SK-N-SH treated with all-trans-retinoic acid at 6 μM for 48 hours (cell line): ENCODE measurements at regions not wholly inside any gene's neighbourhood (a gene's known extent, or its start where the extent isn't known, plus 50 kb on each side); places are given as distances from the start of the nearest gene placed in this dataset.

Experiments
- ATAC-seq: fragments of 200-7000 bp; cut with Tn5 transposase; 3 replicates; pipeline ENCODE4 v1.9.1; 2020; ENCODE audit warnings: mild to moderate bottlenecking, moderate library complexity
- ARNTL ChIP-seq: fragments of 450-650 bp; formaldehyde crosslinking; IDR thresholded peaks from 2 replicates; pipeline ENCODE4 v1.5.0; 2020; ENCODE audit warnings: low read depth, mild to moderate bottlenecking, moderate library complexity, borderline replicate concordance
- BACH2 ChIP-seq: fragments of 250-450 bp; sonication (Bioruptor Pico); IDR thresholded peaks from 2 replicates; pipeline ENCODE4 v1.9.0; 2021; ENCODE audit warnings: mild to moderate bottlenecking, borderline replicate concordance
- CSDC2 ChIP-seq: fragments of 250-450 bp; sonication (Bioruptor Pico); IDR thresholded peaks from 2 replicates; pipeline ENCODE4 v1.5.0; 2020; ENCODE audit warnings: mild to moderate bottlenecking, moderate library complexity
- ESRRG ChIP-seq: fragments of 250-450 bp; sonication (Bioruptor Pico); IDR thresholded peaks from 2 replicates; pipeline ENCODE4 v1.6.1; 2021; ENCODE audit warnings: mild to moderate bottlenecking
- GLIS3 ChIP-seq: fragments of 250-450 bp; sonication (Bioruptor Pico); IDR thresholded peaks from 2 replicates; pipeline ENCODE4 v1.5.0; 2020; ENCODE audit warnings: mild to moderate bottlenecking, moderate library complexity
- ISL1 ChIP-seq: fragments of 250-450 bp; sonication (Bioruptor Pico); IDR thresholded peaks from 2 replicates; pipeline ENCODE4 v2.1.2; 2022; ENCODE audit warnings: mild to moderate bottlenecking, moderate library complexity
- OSR1 ChIP-seq: fragments of 250-450 bp; sonication (Bioruptor Pico); IDR thresholded peaks from 2 replicates; pipeline ENCODE4 v1.8.0; 2022; ENCODE audit warnings: moderate library complexity, mild to moderate bottlenecking, inconsistent platforms
- PPARA ChIP-seq: fragments of 250-450 bp; sonication (Bioruptor Pico); IDR thresholded peaks from 2 replicates; pipeline ENCODE4 v1.5.0; 2020; ENCODE audit warnings: mild to moderate bottlenecking, borderline replicate concordance
- TOX ChIP-seq: fragments of 250-450 bp; sonication (Bioruptor Pico); IDR thresholded peaks from 2 replicates; pipeline ENCODE4 v1.8.0; 2021; ENCODE audit warnings: mild to moderate bottlenecking, moderate library complexity, borderline replicate concordance
- ZC3H10 ChIP-seq: fragments of 250-450 bp; sonication (Bioruptor Pico); IDR thresholded peaks from 2 replicates; pipeline ENCODE4 v1.5.1; 2021; ENCODE audit warnings: mild to moderate bottlenecking, moderate library complexity
- ZFP3 ChIP-seq: fragments of 250-450 bp; sonication (Bioruptor Pico); IDR thresholded peaks from 2 replicates; pipeline ENCODE4 v1.5.0; 2020; ENCODE audit warnings: mild to moderate bottlenecking, moderate library complexity
- ZFP30 ChIP-seq: fragments of 450-650 bp; formaldehyde crosslinking; IDR thresholded peaks from 2 replicates; pipeline ENCODE4 v1.5.0; 2022; ENCODE audit warnings: mild to moderate bottlenecking, moderate library complexity
- ZNF565 ChIP-seq: fragments of 450-650 bp; formaldehyde crosslinking; conservative IDR thresholded peaks from 2 replicates; pipeline ENCODE4 v1.5.0; 2020; ENCODE audit warnings: low read depth, mild to moderate bottlenecking, moderate library complexity
- ZNF70 ChIP-seq: fragments of 450-650 bp; formaldehyde crosslinking; IDR thresholded peaks from 2 replicates; pipeline ENCODE4 v1.5.0; 2020; ENCODE audit warnings: mild to moderate bottlenecking, moderate library complexity
- ZNF8 ChIP-seq: fragments of 450-650 bp; formaldehyde crosslinking; IDR thresholded peaks from 2 replicates; pipeline ENCODE4 v1.5.0; 2020; ENCODE audit warnings: mild to moderate bottlenecking, moderate library complexity
- TF ChIP-seq, protein P1 (sequence below): fragments of 250-450 bp; sonication (Bioruptor Pico); IDR thresholded peaks from 2 replicates; pipeline ENCODE4 v1.5.1; 2021; ENCODE audit warnings: mild to moderate bottlenecking, moderate library complexity
- TF ChIP-seq, protein P2 (sequence below): fragments of 250-450 bp; sonication (Bioruptor Pico); IDR thresholded peaks from 2 replicates; pipeline ENCODE4 v1.8.0; 2021; ENCODE audit warnings: low read depth, mild to moderate bottlenecking, moderate library complexity, borderline replicate concordance
- TF ChIP-seq, protein P3 (sequence below): fragments of 250-450 bp; sonication (Bioruptor Pico); IDR thresholded peaks from 2 replicates; pipeline ENCODE4 v1.5.1; 2020; ENCODE audit warnings: low read depth, mild to moderate bottlenecking, moderate library complexity
- TF ChIP-seq, protein P4 (sequence below): fragments of 250-450 bp; sonication (Bioruptor Pico); IDR thresholded peaks from 2 replicates; pipeline ENCODE4 v1.8.0; 2020; ENCODE audit warnings: mild to moderate bottlenecking, moderate library complexity, borderline replicate concordance
- TF ChIP-seq, protein P5 (sequence below): fragments of 250-450 bp; sonication (Bioruptor Pico); IDR thresholded peaks from 2 replicates; pipeline ENCODE4 v1.5.0; 2020; ENCODE audit warnings: mild to moderate bottlenecking, moderate library complexity

DNA sequence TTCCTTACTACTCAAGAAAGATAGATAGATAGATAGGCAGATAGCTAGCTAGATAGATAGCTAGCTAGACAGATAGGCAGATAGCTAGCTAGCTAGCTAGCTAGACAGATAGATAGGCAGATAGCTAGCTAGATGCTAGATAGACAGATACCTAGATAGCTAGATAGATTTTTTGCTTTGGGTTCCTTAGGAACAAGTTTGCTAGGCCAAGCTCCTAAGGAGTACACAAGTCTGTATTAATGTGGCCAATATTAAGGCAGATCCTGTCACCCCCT, 61.7 kb upstream of the VPREB1 start:
- TF ChIP-seq BACH2 (CRISPR knock-in tag) (no peak), ZC3H10 (CRISPR knock-in tag) (no peak), GLIS3 (CRISPR knock-in tag) (no peak), TOX (CRISPR knock-in tag) (no peak), ZNF8 (CRISPR knock-in tag) (no peak), PPARA (CRISPR knock-in tag) (no peak), ZNF70 (CRISPR knock-in tag) (no peak), OSR1 (CRISPR knock-in tag) (no peak), ZFP30 (CRISPR knock-in tag) (no peak)
- TF ChIP-seq, protein P1, sequence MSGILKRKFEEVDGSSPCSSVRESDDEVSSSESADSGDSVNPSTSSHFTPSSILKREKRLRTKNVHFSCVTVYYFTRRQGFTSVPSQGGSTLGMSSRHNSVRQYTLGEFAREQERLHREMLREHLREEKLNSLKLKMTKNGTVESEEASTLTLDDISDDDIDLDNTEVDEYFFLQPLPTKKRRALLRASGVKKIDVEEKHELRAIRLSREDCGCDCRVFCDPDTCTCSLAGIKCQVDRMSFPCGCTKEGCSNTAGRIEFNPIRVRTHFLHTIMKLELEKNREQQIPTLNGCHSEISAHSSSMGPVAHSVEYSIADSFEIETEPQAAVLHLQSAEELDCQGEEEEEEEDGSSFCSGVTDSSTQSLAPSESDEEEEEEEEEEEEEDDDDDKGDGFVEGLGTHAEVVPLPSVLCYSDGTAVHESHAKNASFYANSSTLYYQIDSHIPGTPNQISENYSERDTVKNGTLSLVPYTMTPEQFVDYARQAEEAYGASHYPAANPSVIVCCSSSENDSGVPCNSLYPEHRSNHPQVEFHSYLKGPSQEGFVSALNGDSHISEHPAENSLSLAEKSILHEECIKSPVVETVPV (CRISPR knock-in tag) = no peak
- TF ChIP-seq, protein P2, sequence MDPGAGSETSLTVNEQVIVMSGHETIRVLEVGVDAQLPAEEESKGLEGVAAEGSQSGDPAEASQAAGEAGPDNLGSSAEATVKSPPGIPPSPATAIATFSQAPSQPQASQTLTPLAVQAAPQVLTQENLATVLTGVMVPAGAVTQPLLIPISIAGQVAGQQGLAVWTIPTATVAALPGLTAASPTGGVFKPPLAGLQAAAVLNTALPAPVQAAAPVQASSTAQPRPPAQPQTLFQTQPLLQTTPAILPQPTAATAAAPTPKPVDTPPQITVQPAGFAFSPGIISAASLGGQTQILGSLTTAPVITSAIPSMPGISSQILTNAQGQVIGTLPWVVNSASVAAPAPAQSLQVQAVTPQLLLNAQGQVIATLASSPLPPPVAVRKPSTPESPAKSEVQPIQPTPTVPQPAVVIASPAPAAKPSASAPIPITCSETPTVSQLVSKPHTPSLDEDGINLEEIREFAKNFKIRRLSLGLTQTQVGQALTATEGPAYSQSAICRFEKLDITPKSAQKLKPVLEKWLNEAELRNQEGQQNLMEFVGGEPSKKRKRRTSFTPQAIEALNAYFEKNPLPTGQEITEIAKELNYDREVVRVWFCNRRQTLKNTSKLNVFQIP = no peak
- TF ChIP-seq, protein P3, sequence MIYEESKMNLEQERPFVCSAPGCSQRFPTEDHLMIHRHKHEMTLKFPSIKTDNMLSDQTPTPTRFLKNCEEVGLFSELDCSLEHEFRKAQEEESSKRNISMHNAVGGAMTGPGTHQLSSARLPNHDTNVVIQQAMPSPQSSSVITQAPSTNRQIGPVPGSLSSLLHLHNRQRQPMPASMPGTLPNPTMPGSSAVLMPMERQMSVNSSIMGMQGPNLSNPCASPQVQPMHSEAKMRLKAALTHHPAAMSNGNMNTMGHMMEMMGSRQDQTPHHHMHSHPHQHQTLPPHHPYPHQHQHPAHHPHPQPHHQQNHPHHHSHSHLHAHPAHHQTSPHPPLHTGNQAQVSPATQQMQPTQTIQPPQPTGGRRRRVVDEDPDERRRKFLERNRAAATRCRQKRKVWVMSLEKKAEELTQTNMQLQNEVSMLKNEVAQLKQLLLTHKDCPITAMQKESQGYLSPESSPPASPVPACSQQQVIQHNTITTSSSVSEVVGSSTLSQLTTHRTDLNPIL (CRISPR knock-in tag) = no peak
- no peak for ATAC-seq

DNA sequence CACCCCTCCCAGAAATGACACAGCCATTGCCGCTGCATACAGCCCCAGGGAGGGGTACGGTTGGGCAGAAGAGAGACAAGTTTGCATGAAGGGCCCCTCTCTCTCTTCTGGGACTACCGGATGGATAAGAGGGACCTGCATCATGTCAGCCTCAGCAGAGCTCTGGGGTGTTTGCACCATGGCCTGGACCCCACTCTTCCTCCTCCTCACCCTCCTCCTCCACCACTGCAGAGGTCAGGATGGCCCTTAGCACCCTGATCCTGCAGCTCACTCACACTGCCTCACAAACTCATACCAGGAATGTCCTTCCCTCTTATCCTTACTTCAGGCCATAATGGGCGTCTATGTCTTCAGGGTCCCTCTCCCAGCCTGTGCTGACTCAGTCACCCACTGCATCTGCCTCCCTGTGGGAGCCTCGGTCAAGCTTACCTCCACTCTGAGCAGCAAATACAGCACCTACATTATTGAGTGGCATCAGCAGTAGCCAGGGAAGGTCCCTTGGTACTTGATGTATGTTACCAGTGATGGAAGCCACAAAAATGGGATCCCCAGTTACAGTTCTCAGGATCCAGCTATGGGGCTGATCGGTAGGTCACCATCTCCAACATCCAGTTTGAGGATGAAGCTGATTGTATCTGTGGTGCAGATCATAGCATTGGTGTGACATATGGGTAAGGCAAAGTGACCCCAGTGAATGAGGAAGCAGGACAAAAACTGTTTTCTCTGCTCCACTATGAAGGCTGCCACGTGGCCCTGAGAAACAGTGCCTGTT, 62.2 kb upstream of the VPREB1 start:
- TF ChIP-seq OSR1 (CRISPR knock-in tag) = no peak
- no peak for TF ChIP-seq ZNF70 (CRISPR knock-in tag)
- no peak for TF ChIP-seq ISL1 (CRISPR knock-in tag)
- no peak for TF ChIP-seq ZFP30 (CRISPR knock-in tag)
- TF ChIP-seq TOX (CRISPR knock-in tag) = no peak
- TF ChIP-seq, protein P3 (CRISPR knock-in tag) = no peak
- TF ChIP-seq ESRRG (CRISPR knock-in tag) = no peak
- TF ChIP-seq CSDC2 (CRISPR knock-in tag) = no peak
- TF ChIP-seq, protein P4, sequence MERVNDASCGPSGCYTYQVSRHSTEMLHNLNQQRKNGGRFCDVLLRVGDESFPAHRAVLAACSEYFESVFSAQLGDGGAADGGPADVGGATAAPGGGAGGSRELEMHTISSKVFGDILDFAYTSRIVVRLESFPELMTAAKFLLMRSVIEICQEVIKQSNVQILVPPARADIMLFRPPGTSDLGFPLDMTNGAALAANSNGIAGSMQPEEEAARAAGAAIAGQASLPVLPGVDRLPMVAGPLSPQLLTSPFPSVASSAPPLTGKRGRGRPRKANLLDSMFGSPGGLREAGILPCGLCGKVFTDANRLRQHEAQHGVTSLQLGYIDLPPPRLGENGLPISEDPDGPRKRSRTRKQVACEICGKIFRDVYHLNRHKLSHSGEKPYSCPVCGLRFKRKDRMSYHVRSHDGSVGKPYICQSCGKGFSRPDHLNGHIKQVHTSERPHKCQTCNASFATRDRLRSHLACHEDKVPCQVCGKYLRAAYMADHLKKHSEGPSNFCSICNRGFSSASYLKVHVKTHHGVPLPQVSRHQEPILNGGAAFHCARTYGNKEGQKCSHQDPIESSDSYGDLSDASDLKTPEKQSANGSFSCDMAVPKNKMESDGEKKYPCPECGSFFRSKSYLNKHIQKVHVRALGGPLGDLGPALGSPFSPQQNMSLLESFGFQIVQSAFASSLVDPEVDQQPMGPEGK (CRISPR knock-in tag) = no peak
- no peak for TF ChIP-seq ZNF565 (CRISPR knock-in tag)
- TF ChIP-seq BACH2 (CRISPR knock-in tag) = no peak
- no peak for TF ChIP-seq ZFP3 (CRISPR knock-in tag)
- no peak for TF ChIP-seq PPARA (CRISPR knock-in tag)
- no peak for ATAC-seq

DNA sequence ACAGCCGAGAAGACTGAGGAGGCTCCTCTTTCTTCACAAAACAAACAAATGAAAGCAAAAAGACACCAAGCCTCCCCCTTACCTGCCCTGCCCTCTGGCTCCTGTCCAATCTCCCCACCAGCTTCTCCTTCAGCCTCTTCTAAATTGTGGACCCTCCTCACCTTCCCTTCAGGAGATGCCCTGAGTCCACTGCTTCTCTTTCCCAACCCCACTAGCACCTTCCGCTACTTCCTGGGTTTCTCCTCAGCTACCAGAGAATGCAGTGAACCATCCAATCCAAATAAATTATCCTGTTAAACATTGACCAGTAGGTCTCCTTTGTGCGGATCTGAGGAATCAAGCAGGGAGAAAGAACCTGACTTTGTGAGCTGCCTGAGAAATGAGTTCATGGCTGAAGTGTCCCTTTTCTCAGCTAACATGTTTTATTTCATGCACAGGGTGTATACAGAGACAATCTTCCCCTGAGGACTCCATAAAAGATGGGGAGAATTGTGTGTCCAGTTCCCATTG, 63.2 kb upstream of the VPREB1 start:
- TF ChIP-seq, protein P5, sequence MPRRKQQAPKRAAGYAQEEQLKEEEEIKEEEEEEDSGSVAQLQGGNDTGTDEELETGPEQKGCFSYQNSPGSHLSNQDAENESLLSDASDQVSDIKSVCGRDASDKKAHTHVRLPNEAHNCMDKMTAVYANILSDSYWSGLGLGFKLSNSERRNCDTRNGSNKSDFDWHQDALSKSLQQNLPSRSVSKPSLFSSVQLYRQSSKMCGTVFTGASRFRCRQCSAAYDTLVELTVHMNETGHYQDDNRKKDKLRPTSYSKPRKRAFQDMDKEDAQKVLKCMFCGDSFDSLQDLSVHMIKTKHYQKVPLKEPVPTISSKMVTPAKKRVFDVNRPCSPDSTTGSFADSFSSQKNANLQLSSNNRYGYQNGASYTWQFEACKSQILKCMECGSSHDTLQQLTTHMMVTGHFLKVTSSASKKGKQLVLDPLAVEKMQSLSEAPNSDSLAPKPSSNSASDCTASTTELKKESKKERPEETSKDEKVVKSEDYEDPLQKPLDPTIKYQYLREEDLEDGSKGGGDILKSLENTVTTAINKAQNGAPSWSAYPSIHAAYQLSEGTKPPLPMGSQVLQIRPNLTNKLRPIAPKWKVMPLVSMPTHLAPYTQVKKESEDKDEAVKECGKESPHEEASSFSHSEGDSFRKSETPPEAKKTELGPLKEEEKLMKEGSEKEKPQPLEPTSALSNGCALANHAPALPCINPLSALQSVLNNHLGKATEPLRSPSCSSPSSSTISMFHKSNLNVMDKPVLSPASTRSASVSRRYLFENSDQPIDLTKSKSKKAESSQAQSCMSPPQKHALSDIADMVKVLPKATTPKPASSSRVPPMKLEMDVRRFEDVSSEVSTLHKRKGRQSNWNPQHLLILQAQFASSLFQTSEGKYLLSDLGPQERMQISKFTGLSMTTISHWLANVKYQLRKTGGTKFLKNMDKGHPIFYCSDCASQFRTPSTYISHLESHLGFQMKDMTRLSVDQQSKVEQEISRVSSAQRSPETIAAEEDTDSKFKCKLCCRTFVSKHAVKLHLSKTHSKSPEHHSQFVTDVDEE (CRISPR knock-in tag) = no peak
- no peak for TF ChIP-seq ESRRG (CRISPR knock-in tag)
- TF ChIP-seq ZFP3 (CRISPR knock-in tag) = no peak
- no peak for TF ChIP-seq ZNF565 (CRISPR knock-in tag)
- TF ChIP-seq, protein P1 (CRISPR knock-in tag) = no peak
- TF ChIP-seq ZFP30 (CRISPR knock-in tag) = no peak
- no peak for TF ChIP-seq ZNF70 (CRISPR knock-in tag)
- no peak for TF ChIP-seq GLIS3 (CRISPR knock-in tag)
- TF ChIP-seq ISL1 (CRISPR knock-in tag) = no peak
- TF ChIP-seq ARNTL (CRISPR knock-in tag) = no peak
- TF ChIP-seq, protein P4 (CRISPR knock-in tag) = no peak
- TF ChIP-seq TOX (CRISPR knock-in tag) = no peak
- no peak for ATAC-seq
